HepG2 (cell line): ENCODE measurements at regions not wholly inside any gene's neighbourhood (a gene's known extent, or its start where the extent isn't known, plus 50 kb on each side); places are given as distances from the start of the nearest gene placed in this dataset.

Source experiments
- ATAC-seq: fragments of 200-7000 bp; cut with Tn5 transposase; 3 replicates; pipeline ENCODE4 v1.9.1; 2020; ENCODE audit warnings: mild to moderate bottlenecking, moderate library complexity
- BruUV-seq: library from RNA; stranded (reverse); fragments of 400-500 nt; replicated peaks from 2 replicates; lab custom pipeline; 2021; lab: Mats Ljungman, UMichigan
- CTCF ChIA-PET: fragments of 300-600 bp; formaldehyde crosslinking; extraction: SDS; loops from one replicate; lab custom pipeline; 2021; ENCODE audit warnings: low total read pairs, inconsistent platforms, low intra/inter-chr PET ratio; lab: Yijun Ruan, JAX
- POLR2A ChIA-PET: fragments of 350-600 bp; sonication (Branson Sonifier 250); formaldehyde crosslinking; loops from one replicate; lab custom pipeline; 2020; ENCODE audit warnings: antibody characterized with exemption, inconsistent platforms; lab: Yijun Ruan, JAX
- DNase-seq: peaks from one replicate; pipeline ENCODE4 v3.0.0-alpha.2; 2015; ENCODE audit warnings: low spot score
- FAIRE-seq: peaks from 3 replicates; lab custom pipeline; 2011; peaks lifted over from hg19 to GRCh38; lab: Jason Lieb, UNC
- H2AFZ ChIP-seq: one replicate; pipeline ENCODE4 v1.6.1; 2011; ENCODE audit warnings: low read length, inconsistent platforms
- H3K27ac ChIP-seq: fragments of 300-600 bp; 3 replicates; pipeline ENCODE4 v1.8.0; 2011; ENCODE audit warnings: mixed run types, mild to moderate bottlenecking, mixed read lengths, low read length, inconsistent platforms; ENCODE audit not compliant: insufficient read depth; ENCODE audit errors: extremely low read length
- H3K27me3 ChIP-seq, 2 experiments: fragments of 200-600 bp in 1 of 2; 2 replicates in 1 of 2; 3 replicates in 1 of 2; pipeline versions ENCODE4 v1.6.0 to v1.8.0; 2011; ENCODE audit warnings: low read length in 2 of 2, mild to moderate bottlenecking in 2 of 2, moderate library complexity in 2 of 2, inconsistent platforms in 1 of 2; ENCODE audit not compliant: insufficient read depth in 2 of 2, control insufficient read depth in 1 of 2
- H3K36me3 ChIP-seq, 2 experiments: fragments of 200-600 bp in 1 of 2; replicated peaks in 1 of 2; 2 replicates in 1 of 2; 3 replicates in 1 of 2; pipeline versions ENCODE4 v1.5.1 to v1.8.0; 2011; ENCODE audit warnings: low read length in 2 of 2, inconsistent platforms in 1 of 2; ENCODE audit not compliant: insufficient read depth in 2 of 2, control insufficient read depth in 1 of 2
- H3K4me1 ChIP-seq: 2 replicates; pipeline ENCODE4 v1.5.1; 2012; ENCODE audit warnings: low read length, inconsistent platforms; ENCODE audit not compliant: insufficient read depth
- H3K4me2 ChIP-seq: 2 replicates; pipeline ENCODE4 v1.6.0; 2011; ENCODE audit warnings: low read depth, low read length, inconsistent platforms
- H3K4me3 ChIP-seq, 3 experiments: fragments of 200-600 bp in 1 of 3; sonication (generic), shearing (Covaris generic) in 1 of 3; replicated peaks in 1 of 3; 2 replicates each; pipeline ENCODE4 v1.5.1; 2011 to 2016; ENCODE audit warnings: low read length in 3 of 3, inconsistent platforms in 2 of 3, low read depth in 2 of 3, mild to moderate bottlenecking in 2 of 3, control low read depth in 1 of 3, mixed read lengths in 1 of 3; ENCODE audit not compliant: insufficient read depth in 1 of 3
- H3K79me2 ChIP-seq: one replicate; pipeline ENCODE4 v1.6.1; 2011; ENCODE audit warnings: low read length, inconsistent platforms; ENCODE audit not compliant: insufficient read depth
- H3K9ac ChIP-seq: 2 replicates; pipeline ENCODE4 v1.6.0; 2011; ENCODE audit warnings: mild to moderate bottlenecking, low read depth, low read length, inconsistent platforms; ENCODE audit not compliant: insufficient read depth
- H3K9me3 ChIP-seq: 2 replicates; pipeline ENCODE4 v1.5.1; 2012; ENCODE audit warnings: mild to moderate bottlenecking, low read length
- H4K20me1 ChIP-seq: 2 replicates; pipeline ENCODE4 v1.6.0; 2011; ENCODE audit warnings: inconsistent platforms, mild to moderate bottlenecking, low read length, moderate library complexity; ENCODE audit not compliant: insufficient read depth
- AGO2 ChIP-seq: fragments of 200-400 bp; formaldehyde crosslinking; optimal IDR thresholded peaks from 2 replicates; pipeline ENCODE3; 2017; ENCODE audit warnings: mild to moderate bottlenecking, low read depth, low read length, moderate library complexity
- ATF6 ChIP-seq: sonication (generic); formaldehyde crosslinking; conservative IDR thresholded peaks from 2 replicates; pipeline ENCODE4 v1.4.0; 2020; ENCODE audit warnings: missing genetic modification reagents
- CHD2 ChIP-seq: IDR thresholded peaks from 2 replicates; pipeline ENCODE4 v1.6.1; 2011; ENCODE audit warnings: low read depth, low read length, improper control_type of control experiment
- DR1 ChIP-seq: sonication (generic); formaldehyde crosslinking; IDR thresholded peaks from 2 replicates; pipeline ENCODE4 v1.8.0; 2021; ENCODE audit warnings: mild to moderate bottlenecking, missing genetic modification reagents, inconsistent platforms
- ELF1 ChIP-seq: sonication (generic); formaldehyde crosslinking; IDR thresholded peaks from 2 replicates; pipeline ENCODE4 v1.4.0; 2020; ENCODE audit warnings: missing genetic modification reagents
- ERF ChIP-seq: IDR thresholded peaks from 2 replicates; pipeline ENCODE4 v1.6.1; 2018; ENCODE audit warnings: missing biosample characterization, missing genetic modification reagents
- KAT2B ChIP-seq: fragments of 150-350 bp; IDR thresholded peaks from 2 replicates; pipeline ENCODE4 v1.6.1; 2014; ENCODE audit warnings: low read depth, low read length, borderline replicate concordance
- KLF15 ChIP-seq: sonication (generic); formaldehyde crosslinking; IDR thresholded peaks from 2 replicates; pipeline ENCODE4 v1.8.1; 2023; ENCODE audit warnings: borderline replicate concordance, mild to moderate bottlenecking, inconsistent platforms, missing genetic modification reagents, mixed read lengths
- NFYC ChIP-seq: IDR thresholded peaks from 2 replicates; pipeline ENCODE4 v1.6.1; 2016; ENCODE audit warnings: missing genetic modification reagents, missing compliant biosample characterization
- ZBTB38 ChIP-seq: sonication (generic); formaldehyde crosslinking; IDR thresholded peaks from 2 replicates; pipeline ENCODE4 v1.5.1; 2020; ENCODE audit warnings: mild to moderate bottlenecking, missing genetic modification reagents
- ZNF101 ChIP-seq: sonication (generic); formaldehyde crosslinking; IDR thresholded peaks from 2 replicates; pipeline ENCODE4 v1.4.0; 2020; ENCODE audit warnings: mild to moderate bottlenecking, low read depth, missing genetic modification reagents, borderline replicate concordance
- ZNF326 ChIP-seq: sonication (generic); formaldehyde crosslinking; IDR thresholded peaks from 2 replicates; pipeline ENCODE4 v1.4.0; 2020; ENCODE audit warnings: missing genetic modification reagents, borderline replicate concordance
- in situ Hi-C: cut with HindIII; loops from 2 replicates; pipeline ENCODE4 v1.10.0; 2017; ENCODE audit warnings: low pct_unique_long_range_greater_than_20kb; ENCODE audit not compliant: extremely low pct_ligation_motif_present
- intact Hi-C: fragments of 100-400 bp; cut with micrococcal nuclease; formaldehyde crosslinking; loops from one replicate; pipeline ENCODE4 v1.10.0; 2022; ENCODE audit not compliant: unreplicated experiment
- TF ChIP-seq, protein P1 (sequence below): sonication (generic); formaldehyde crosslinking; IDR thresholded peaks from 2 replicates; pipeline ENCODE4 v1.4.0; 2020; ENCODE audit warnings: missing genetic modification reagents, mild to moderate bottlenecking, borderline replicate concordance
- TF ChIP-seq, protein P2 (sequence below): sonication (generic); formaldehyde crosslinking; IDR thresholded peaks from 2 replicates; pipeline ENCODE4 v1.4.0; 2020; ENCODE audit warnings: mild to moderate bottlenecking, missing genetic modification reagents, borderline replicate concordance

DNA sequence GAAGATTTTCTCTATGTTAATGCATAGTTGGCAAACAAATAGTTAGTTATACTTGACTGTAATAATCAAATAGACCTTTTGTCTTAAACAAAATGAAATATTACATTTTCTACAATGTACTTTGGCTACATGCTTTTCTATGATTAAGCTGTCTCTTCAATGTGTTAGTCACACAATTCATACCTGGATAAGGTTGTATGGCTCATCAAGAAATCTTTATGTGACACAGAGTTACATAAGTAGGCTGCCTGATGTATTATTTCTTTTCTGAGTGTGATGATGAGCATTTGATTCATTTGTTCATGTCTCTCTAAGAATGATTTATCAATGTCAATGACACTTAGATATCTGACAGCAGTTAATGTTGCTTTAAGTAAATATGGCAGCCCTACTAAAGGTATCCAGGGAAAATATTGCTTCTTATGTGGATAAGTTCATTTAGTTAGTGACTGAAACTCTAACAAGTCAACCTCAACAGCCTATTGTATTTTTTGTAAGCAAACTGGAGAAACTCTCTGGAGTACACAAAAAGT lies 157.4 kb upstream of the SOX2 start:
- no peak overlapping the region for H3K4me3 ChIP-seq
- ATAC-seq, result no peak
- TF ChIP-seq AGO2, result no peak
- no peak for TF ChIP-seq ZBTB38 (CRISPR knock-in tag)
- no peak for TF ChIP-seq NFYC
- TF ChIP-seq ZNF101, result no peak
- TF ChIP-seq ZNF326 (CRISPR knock-in tag), result no peak
- no peak for TF ChIP-seq KLF15
- TF ChIP-seq ERF (CRISPR knock-in tag), result no peak
- no peak for TF ChIP-seq CHD2
- TF ChIP-seq, protein P1, sequence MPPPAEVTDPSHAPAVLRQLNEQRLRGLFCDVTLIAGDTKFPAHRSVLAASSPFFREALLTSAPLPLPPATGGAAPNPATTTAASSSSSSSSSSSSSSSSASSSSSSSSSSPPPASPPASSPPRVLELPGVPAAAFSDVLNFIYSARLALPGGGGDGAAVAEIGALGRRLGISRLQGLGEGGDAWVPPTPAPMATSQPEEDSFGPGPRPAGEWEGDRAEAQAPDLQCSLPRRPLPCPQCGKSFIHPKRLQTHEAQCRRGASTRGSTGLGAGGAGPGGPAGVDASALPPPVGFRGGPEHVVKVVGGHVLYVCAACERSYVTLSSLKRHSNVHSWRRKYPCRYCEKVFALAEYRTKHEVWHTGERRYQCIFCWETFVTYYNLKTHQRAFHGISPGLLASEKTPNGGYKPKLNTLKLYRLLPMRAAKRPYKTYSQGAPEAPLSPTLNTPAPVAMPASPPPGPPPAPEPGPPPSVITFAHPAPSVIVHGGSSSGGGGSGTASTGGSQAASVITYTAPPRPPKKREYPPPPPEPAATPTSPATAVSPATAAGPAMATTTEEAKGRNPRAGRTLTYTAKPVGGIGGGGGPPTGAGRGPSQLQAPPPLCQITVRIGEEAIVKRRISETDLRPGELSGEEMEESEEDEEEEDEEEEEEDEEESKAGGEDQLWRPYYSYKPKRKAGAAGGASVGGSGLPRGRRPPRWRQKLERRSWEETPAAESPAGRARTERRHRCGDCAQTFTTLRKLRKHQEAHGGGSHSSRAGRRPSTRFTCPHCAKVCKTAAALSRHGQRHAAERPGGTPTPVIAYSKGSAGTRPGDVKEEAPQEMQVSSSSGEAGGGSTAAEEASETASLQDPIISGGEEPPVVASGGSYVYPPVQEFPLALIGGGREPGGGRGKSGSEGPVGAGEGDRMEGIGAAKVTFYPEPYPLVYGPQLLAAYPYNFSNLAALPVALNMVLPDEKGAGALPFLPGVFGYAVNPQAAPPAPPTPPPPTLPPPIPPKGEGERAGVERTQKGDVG (CRISPR knock-in tag), result no peak
- TF ChIP-seq, protein P2, sequence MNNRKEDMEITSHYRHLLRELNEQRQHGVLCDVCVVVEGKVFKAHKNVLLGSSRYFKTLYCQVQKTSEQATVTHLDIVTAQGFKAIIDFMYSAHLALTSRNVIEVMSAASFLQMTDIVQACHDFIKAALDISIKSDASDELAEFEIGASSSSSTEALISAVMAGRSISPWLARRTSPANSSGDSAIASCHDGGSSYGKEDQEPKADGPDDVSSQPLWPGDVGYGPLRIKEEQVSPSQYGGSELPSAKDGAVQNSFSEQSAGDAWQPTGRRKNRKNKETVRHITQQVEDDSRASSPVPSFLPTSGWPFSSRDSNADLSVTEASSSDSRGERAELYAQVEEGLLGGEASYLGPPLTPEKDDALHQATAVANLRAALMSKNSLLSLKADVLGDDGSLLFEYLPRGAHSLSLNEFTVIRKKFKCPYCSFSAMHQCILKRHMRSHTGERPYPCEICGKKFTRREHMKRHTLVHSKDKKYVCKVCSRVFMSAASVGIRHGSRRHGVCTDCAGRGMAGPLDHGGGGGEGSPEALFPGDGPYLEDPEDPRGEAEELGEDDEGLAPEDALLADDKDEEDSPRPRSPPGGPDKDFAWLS (CRISPR knock-in tag), result no peak
- TF ChIP-seq ATF6 (CRISPR knock-in tag), result no peak
- TF ChIP-seq DR1, result no peak
- no peak for TF ChIP-seq ELF1 (CRISPR knock-in tag)
- TF ChIP-seq KAT2B, result no peak
- TF ChIP-seq, all 625 proteins: peak for 0
- Histone ChIP-seq H2AFZ (no peak overlapping the region), H3K79me2 (no peaks in the 10 kb centered on the region), H3K27me3 (no peaks in the 10 kb centered on the region), H3K36me3 (no peaks in the 10 kb centered on the region), H3K4me1 (no peaks in the 10 kb centered on the region), H3K9ac (no peak overlapping the region), H3K4me2 (no peak overlapping the region), H4K20me1 (no peaks in the 10 kb centered on the region), H3K27ac (no peak overlapping the region), H3K9me3 (no peaks in the 10 kb centered on the region)
- POLR2A ChIA-PET, result no interaction called here
- FAIRE-seq (no peak), DNase-seq (no peak)
- in situ Hi-C loops, result no loop called here
- BruUV-seq, result no TSS peak
- intact Hi-C loops, result no loop called here
- CTCF ChIA-PET, result no interaction called here
